OCI-LY7 (cell line): ENCODE measurements at regions not wholly inside any gene's neighbourhood (a gene's known extent, or its start where the extent isn't known, plus 50 kb on each side); places are given as distances from the start of the nearest gene placed in this dataset.

ENCODE experiments used
- CTCF ChIP-seq: fragments of 200-600 bp; sonication (generic); conservative IDR thresholded peaks from 2 replicates; pipeline ENCODE4 v1.5.1; 2014; ENCODE audit warnings: mild to moderate bottlenecking, antibody characterized with exemption, low read length, moderate library complexity, mixed read lengths
- EZH2phosphoT487 ChIP-seq: fragments of 200-600 bp; sonication (generic); IDR thresholded peaks from 2 replicates; pipeline ENCODE4 v1.6.1; 2018; ENCODE audit warnings: low read depth, borderline replicate concordance, mild to moderate bottlenecking, mixed run types, antibody characterized with exemption, low read length, moderate library complexity, mixed read lengths

GRCh38 chr4:114752391-114753165 is 154.0 kb downstream of the UGT8 start:
- TF ChIP-seq CTCF (no peak), EZH2phosphoT487 (no peak)
